ENCODE measurements at regions not wholly inside any gene's neighbourhood (a gene's known extent, or its start where the extent isn't known, plus 50 kb on each side); places are given as distances from the start of the nearest gene placed in this dataset.

- TF ChIP-seq CTCF (IDR thresholded peaks at IDR 0.05) (no peak), POLR2A (IDR thresholded peaks at IDR 0.05) (no peak)
Measured at GRCh38 chr18:78855188-78855587, 124.4 kb upstream of the SALL3 start.
